ENCODE measurements at regions not wholly inside any gene's neighbourhood (a gene's known extent, or its start where the extent isn't known, plus 50 kb on each side); places are given as distances from the start of the nearest gene placed in this dataset.
"Not testable (repeated sequence)": the region's sequence is repeated elsewhere in the genome, so short reads cannot be mapped to it uniquely, and the experiment has no call there.

DNA sequence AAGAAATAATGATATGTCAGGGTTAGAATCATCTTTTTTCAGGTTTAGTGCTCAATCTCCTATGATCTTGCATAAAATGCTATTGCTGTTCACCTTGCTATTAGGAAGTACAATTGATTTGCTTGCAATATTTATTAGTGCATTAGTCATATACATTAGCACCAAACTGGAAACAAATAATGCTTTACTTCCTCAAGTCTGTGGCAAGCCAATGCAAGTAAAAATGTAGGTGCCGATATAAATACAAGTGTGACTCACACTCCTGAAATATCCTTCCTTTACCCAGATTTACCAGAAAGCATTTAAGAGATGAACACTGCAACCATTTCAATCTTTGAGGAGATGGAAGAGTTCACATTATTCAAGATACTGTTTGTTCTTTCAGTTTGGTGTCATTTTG lies 1487.7 kb upstream of the ADGRL3 start:
- no peak for DNase-seq (ENCODE audit: low read depth in 2 of 2)

DNA sequence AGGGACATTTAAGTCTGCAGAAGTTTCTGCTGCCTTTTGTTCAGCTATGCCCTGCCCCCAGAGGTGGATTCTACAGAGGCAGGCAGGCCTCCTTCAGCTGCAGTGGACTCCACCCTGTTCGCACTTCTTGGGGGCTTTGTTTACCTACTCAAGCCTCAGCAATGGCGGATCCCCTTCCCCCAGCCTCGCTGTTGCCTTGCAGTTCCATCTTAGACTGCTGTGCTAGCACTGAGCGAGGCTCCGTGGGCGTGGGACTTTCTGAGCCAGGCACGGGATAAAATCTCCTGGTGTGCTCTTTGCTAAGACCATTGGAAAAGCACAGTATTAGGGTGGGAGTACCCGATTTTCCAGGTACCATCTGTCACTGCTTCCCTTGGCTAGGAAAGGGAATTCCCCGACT lies 1475.8 kb upstream of the ADGRL3 start:
- DNase-seq (ENCODE audit: low read depth in 2 of 2), result not testable (repeated sequence)

- no peak for DNase-seq (ENCODE audit: low read depth in 2 of 2)
Measured at GRCh38 chr4:59727745-59728144, 1472.4 kb upstream of the ADGRL3 start.

DNA sequence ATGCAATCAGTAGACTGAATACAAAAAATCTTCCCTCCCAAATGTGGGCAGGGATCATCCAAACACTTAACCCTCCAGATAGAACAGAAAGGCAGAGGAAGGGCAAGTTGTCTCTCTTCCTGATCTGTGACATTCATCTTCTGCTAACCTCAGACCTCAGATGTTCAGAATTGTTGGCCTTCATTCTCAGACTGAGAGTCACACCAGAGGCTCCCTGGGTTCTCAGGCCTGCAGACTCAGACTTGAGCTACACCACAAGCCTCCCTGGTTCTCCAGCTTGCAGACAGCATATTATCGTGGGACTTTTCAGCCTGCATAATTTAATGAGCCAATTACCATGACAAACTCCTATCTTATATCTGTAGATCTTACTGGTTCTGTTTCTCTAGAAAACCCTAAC lies 1471.6 kb upstream of the ADGRL3 start:
- DNase-seq (ENCODE audit: low read depth in 2 of 2), result no peak

GRCh38 chr4:59729321-59729720 lies 1470.8 kb upstream of the ADGRL3 start:
- no peak for DNase-seq (ENCODE audit: low read depth in 2 of 2)

GRCh38 chr4:59748433-59748832 lies 1451.7 kb upstream of the ADGRL3 start:
- DNase-seq (ENCODE audit: low read depth in 2 of 2), result no peak

DNA sequence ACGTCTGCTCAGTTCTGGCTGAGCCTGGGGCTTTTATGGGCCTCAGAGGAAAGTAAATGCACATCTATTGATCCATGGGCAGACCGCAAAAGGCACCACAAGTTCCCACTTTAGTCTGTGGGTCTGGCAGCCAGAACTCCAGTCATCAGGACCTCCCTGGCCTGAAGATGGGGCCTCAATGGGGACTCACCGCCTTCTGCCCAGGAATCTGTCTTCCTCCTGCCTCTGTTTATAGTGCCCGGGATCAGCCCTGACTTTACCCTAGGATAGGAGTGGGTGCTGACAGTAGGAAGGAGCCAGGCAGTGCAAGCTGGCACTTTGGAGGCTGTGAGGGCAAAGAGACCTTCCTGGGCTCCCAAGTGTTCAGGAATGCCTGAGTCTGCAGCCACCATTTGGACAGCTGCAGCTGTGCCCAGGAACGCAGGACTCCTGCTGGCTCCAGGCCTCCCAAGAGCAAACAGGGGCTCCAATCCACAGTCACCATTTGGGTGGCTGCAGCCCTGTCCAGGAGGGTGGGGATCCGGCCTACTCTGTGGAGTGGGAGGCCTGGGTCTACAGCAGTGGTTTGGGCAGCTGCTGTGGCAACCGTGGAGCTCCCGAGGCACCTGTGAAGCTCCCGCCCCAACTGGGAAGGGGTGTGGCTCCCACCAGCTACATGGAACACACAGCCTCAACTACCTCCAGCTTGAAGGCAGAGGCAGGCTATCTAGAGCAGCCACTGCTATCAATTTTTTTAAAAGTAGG lies 1440.9 kb upstream of the ADGRL3 start:
- no peak for DNase-seq (ENCODE audit: low read depth in 2 of 2)

- no peak for DNase-seq (ENCODE audit: low read depth in 2 of 2)
Measured at GRCh38 chr4:59762344-59762743, 1437.8 kb upstream of the ADGRL3 start.

DNA sequence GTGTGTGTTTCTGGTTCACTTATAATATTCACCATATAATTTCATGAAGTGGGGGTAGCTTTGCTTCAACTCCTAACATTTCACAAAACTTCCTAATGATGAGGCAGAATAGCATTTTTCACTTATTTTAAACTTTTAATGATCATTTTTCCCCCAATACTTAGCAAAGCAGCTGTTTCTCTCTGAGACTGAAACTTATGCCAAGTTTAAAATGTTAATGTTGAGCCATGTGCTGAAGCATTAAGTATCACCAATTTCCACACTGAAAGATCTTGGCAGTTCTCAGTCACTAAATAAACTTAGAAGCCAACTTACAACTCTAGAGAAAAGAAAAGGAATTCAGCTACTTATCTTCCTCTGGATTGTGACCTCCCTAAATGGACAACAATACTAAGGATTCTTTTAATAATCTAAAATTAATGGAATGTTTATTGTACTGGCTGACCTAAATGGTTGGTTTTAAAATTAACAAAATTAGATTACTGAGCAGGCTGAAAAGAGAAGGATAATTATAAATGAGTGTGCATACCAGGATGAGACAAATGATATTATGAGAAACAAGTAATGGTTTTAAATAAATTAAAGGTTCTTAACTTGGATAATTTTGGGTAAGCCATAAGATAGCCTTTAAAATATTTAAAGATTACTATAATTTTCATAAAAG lies 1429.4 kb upstream of the ADGRL3 start:
- DNase-seq (ENCODE audit: low read depth in 2 of 2), result no peak

- DNase-seq (ENCODE audit: low read depth in 2 of 2), result no peak
Measured at GRCh38 chr4:59772641-59773139, 1427.4 kb upstream of the ADGRL3 start.

DNA sequence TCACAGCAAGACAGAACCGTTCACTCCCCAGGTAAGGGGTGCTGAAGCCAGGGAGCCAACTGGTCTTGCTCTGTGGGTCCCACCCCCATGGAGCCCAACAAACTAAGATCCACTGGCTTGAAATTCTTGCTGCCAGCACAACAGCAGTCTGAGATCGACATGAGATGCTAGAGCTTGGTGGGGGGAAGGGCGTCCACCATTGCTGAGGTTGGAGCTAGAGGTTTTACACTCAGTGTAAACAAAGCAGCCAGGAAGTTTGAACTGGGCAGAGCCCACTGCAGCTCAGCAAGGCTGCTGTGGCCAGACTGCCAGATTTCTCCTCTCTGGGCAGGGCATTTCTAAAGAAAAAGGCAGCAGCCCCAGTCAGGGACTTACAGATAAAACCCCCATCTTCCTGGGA lies 1419.9 kb upstream of the ADGRL3 start:
- DNase-seq (ENCODE audit: low read depth in 2 of 2), result not testable (repeated sequence)

DNA sequence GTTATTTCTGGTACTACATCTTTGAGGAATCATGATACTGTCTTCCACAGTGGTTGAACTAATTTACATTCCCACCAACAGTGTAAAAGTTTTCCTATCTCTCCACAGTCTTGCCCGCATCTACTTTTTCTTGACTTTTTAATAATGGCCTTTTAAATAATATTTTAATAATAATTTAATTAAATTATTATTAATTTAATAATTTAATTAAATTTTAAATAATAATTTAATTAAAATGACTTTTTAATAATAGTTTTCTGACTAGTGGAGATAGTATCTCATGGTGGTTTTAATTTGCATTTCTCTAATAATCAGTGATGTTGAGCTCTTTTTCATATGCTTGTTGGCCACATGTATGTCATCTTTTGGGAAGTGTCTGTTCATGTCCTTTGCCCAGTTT lies 1395.0 kb upstream of the ADGRL3 start:
- no peak for DNase-seq (ENCODE audit: low read depth in 2 of 2)

DNA sequence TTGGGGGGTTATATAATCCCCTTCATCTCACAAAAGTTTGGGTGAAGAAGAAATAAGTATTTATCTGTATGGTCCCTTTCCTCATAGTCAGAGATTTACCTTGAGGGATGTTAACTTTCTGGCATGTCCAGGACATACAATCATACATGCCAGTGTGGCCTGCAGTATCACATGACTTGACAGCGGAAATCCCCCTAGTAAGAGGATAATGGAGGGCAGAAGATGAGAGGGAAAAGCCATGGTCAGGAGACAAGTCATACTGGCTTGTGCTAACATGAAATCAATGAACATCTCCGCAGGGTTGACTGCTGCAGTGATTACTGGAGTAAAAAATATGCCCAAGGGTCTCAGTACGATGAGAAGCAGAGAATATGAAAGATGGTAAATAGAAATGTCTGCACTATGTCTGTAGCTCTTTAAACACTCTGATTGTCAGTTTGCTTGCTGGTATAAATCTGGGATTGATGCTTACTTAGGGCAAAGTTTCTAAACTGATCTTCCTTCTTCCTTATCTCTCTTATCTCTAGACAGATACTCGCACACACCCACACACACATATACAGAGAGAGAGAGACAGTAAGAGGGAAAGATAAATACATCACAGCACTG lies 1385.6 kb upstream of the ADGRL3 start:
- DNase-seq (ENCODE audit: low read depth in 2 of 2), result no peak

- DNase-seq (ENCODE audit: low read depth in 2 of 2), result no peak
Measured at GRCh38 chr4:59818656-59819055, 1381.5 kb upstream of the ADGRL3 start.

DNA sequence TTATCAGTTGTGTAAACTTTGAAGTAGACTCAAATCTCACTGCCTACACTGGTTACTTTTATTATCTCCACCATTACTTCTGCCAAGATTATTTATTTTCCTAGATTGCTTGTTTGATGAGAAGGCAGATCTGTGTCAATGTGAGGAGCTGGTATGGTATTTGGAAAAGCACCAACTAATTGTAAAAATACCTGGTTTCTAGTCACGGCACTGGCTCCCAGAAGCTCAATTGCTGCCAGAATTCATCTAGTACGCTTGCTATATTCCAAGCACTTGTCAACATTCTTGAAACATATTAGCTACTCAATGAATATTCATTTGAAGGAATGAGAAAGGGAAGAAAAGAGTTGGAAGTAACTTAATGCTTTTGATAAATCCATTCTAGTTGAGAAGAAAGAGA lies 1376.8 kb upstream of the ADGRL3 start:
- no peak for DNase-seq (ENCODE audit: low read depth in 2 of 2)

DNA sequence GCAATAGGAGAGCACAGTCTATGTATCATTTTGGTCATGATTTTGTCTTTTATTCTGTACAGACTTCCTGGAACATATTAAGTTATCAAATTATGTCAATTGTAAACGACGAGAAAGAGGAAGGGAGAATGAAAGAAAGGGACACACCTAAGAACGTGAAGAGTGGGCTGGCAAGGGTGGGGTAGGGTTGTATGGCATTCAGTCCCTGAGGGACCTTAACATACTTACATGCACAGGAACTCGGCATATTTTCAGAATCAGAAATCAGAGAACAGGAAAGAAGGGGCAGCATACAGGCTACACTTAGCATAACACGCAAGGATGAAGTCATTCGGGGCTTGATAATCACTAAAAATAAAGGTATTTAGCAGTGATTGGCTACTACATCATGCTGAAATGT lies 1375.0 kb upstream of the ADGRL3 start:
- no peak for DNase-seq (ENCODE audit: low read depth in 2 of 2)

DNA sequence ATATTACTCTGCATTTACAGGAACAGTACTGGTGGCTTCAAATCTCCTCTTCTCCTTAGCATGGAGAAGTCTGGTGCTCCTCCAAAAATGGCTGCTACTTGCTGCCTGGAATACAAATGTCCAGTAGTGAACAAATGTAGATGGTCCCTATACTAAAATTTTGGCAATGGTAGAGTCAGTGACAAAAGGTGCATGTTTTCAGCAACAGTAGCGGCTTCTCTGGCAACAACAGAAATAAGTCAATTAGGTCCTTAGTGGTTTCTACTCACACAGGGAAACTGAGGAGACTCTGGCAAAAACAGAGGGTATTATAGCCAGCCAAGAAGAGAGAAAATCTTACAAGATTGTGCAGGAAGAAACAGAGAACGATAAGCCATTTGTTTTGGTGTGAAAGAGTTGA lies 1368.4 kb upstream of the ADGRL3 start:
- no peak for DNase-seq (ENCODE audit: low read depth in 2 of 2)

GRCh38 chr4:59834943-59835342 lies 1365.2 kb upstream of the ADGRL3 start:
- no peak for DNase-seq (ENCODE audit: low read depth in 2 of 2)

DNA sequence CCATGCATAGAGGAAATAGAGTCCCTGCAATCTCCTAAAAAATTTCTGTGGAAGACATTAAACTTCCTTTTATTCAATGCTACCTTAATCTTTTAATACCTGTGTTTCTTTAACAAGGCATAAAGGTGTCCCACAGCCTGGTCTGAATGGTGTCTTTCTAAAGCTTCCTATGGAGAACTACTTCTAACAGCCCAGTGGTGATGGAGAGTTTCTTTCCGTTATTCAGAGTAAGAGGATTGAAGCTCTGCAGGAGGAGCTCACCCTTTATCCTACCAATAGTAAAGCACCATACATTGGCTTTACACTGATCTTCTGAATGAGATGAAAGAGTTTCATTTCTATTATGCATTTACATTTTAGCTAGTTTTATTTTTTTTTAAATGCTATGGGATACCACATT lies 1362.4 kb upstream of the ADGRL3 start:
- no peak for DNase-seq (ENCODE audit: low read depth in 2 of 2)

DNA sequence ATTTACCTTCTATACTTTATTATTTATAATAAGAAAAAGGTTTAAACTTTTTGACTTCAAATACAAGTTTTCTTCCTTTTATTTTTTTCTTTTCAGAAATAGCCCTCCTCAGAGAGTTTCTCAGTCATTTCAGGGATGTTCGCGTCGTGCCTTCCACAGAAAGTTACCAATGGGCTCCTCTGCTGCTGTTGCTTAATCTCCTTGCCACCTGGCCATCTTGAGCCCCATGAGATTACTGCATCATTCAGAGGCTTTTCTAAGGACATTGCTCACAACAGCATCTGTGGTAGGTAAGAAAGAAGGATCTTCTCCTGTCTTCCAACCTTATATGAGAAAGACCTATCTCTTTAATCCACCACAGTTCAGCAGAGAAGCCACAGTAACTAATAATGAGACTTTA lies 1361.9 kb upstream of the ADGRL3 start:
- no peak for DNase-seq (ENCODE audit: low read depth in 2 of 2)

- no peak for DNase-seq (ENCODE audit: low read depth in 2 of 2)
Measured at GRCh38 chr4:59841698-59842097, 1358.4 kb upstream of the ADGRL3 start.

DNA sequence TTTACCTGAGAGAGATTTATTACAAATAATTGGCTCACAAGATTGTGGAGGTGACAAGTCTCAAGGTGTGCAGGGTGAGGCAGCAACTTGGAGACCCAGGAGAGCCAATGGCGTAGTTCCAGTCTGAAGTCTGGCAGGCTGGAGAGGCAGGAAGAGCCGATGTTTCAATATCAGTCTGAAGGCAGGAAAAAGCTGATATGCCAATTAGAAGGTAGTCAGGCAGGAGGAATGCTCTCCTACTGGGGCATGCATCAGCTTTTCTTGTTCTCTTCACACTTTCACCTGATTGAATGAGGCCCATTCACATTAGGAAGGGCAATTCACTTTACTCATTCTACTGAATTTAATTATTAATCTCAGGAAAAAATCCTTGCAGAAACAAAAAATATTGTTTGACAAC lies 1351.7 kb upstream of the ADGRL3 start:
- no peak for DNase-seq (ENCODE audit: low read depth in 2 of 2)

Data from stimulated activated CD4-positive, alpha-beta T cell treated with anti-CD3 and anti-CD28 coated beads, Interleukin-1b, Interleukin-23, amount 100 ng/mL, for 1 hour (primary cell).